GM21528 (cell line): ENCODE measurements at regions not wholly inside any gene's neighbourhood (a gene's known extent, or its start where the extent isn't known, plus 50 kb on each side); places are given as distances from the start of the nearest gene placed in this dataset.

Experiments used
- ATAC-seq: cut with Tn5 transposase; IDR thresholded peaks from one replicate; pipeline ENCODE4 v1.9.1; 2021; ENCODE audit warnings: mild to moderate bottlenecking, moderate library complexity; ENCODE audit not compliant: unreplicated experiment, low FRiP score

DNA sequence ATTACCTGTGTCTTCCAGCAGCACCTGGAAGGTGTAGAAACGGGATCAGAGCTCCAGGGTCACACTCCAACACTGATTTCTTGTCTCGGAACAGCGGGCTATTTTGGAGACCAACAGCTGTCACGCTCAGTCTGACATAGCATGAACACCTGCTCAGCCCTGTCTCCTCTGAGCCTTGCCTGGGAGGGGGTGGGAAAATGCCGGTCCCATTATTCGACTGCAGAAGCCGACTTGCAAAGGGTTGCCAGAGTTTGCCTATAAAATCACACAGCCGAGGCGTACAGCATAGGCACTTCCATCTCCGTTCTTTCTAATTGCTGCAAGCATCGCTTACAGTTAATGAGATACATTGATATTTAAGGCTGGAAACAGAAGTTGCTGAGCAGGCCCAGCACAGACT lies 300.8 kb upstream of the MSX2 start:
- ATAC-seq: no peak

DNA sequence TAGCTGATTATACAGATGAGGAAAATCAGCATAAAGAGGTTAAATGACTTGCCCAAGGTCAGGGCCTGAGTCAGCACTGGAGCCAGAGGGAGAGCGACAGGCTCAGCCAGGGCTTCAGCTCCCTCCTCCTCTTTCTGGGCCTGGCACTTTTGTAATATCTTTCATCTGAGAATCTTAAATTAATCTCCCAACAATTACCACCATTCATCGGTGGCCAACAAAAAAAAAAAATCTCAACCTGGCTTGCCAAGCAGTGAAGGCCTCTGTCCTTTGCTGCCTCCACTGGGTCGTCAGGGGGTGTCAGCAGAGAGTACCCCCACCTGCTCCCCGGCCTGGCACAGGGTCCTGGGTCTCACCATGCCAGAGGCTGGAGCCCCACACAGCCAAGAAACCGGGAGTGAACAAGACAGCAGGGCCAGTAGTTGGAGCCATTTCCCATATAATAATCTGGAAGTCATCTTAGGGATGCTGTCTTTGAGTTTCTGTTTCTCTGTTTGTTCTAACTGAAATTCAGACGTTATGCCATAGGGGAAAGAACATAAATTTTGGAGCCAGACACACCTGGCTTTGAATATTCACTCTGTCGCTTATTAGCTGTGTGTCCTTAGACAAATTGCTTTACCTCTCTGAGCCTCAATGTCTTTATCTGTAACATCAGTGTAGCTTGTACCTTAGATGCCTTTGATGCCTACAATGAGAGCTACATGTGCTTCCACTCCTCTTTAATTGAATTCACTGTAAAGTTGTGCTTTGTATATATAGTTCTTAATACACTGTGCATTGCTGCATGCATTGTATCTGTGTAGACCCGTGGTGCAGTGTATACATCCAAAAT lies 299.9 kb upstream of the MSX2 start:
- no peak for ATAC-seq

DNA sequence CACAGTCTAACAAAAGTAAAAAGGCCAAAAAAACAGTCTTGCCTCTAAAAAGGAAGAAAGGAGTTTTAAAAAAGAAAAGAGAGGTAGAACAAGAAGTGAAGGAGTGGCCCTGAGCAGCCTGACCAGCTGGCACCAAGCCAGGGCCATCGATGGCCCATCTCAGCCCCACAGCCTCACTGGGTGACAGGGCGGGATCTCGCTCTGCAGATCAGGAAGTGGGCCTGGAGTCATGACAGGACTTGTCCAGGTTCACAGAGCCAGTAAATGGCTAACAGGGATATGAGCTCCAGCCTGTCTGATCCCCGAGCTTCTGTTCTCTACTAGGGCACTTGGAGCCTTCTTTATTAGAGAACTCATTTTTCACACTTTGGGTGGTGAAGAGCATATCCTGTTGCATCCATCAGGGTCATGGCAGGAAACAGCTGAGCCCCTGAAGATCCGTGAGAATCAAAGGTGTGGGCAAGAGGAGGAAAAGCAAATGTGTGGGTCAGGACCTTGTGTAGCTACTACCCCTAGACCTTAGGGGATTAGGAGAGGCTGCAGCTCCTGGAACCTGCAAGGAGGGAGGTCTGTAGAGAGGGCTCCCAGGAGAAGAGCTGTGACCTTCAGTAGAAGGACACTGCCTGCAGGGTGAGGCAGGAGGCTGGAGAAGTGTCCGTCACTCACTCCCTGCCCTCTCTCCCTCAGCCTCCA lies 299.0 kb upstream of the MSX2 start:
- no peak for ATAC-seq

DNA sequence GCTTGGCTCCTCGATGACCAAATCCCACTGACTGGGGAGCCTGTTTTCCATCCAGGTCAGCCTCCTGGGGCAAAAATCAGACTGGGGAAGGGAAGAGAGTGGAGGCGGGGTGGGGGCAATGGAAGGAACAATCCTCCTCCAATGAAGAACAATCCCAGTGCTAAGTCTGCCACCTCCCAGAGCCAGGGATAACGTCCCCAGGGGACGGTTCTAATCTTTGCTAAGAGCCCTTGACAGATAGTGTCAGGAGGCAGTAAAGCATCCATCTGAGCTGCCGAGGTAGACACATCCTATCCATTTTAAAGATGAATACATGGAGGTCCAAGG lies 298.5 kb upstream of the MSX2 start:
- no peak for ATAC-seq

DNA sequence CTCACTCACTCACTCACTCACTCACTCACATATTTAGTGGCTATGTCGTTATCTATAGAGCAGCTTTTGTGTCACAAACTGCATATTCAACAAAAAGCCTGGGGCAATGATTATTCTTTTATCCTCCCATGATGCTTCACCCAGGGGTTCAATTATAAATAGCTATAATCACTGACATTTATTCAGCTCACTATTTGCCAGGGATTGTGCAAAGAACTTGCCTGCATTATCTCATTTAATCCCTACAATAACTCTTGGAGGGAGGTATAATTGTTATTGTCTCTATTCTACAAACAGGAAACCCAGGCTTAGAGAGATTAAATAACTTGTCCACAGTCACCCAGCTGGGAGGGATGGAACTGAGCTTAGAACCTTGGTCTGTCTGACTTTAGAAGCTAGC lies 298.0 kb upstream of the MSX2 start:
- ATAC-seq: no peak

DNA sequence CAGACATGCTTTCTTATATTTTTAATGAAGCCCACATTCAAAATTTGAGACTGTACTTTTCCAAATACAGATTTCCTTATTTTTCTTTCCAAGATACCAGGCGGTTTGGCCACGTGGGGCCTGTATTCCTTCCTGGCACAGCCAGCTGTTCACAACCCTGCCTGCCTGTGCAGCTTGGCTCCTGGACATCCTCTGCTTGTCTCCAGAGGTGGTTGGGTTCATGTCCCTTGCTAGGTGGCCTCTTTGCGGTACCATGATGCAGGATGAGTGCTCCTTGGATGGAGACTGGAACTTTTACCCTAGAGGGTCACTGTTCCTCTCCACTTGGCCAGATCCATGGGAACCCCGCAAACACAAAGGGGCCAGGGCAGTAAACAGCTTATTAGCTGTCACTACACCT lies 297.5 kb upstream of the MSX2 start:
- ATAC-seq: no peak

DNA sequence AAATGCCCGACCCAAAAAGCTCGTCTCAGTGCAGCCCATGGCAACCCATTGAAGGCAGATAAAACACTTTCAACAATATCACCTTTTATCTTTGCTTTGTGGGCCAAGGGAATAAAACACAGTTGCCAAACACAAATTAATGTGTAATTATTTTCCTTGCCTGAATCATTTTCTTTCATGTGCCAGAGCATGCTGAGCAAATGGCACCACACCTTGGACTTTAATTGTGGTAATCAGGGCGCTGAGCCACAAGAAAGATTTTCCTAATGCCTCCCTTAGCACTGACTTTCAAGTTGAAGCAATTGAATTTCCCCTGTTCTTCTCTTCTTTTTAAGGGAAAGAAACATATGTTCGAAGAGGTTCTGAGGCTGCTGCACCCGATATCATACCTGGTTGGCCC lies 297.1 kb upstream of the MSX2 start:
- ATAC-seq: no peak

DNA sequence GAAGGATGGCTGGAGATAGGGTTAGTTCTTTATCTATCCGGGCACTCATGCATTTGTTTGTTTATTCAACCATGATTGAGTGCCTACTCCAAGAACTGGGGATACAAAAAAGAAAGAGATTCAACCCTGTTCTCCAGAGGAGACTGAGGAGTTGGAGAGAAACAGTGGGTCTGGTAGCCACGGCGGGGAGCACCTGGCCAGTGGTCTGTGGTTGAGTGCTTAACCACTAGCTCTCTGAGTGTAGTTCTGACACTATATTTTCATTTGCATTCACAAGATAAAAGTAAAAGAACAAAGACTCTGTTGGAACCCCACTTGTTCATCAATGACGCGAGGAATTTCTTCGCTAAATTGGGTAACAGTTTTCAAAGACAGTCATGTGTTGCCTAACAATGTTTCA lies 295.5 kb upstream of the MSX2 start:
- no peak for ATAC-seq

DNA sequence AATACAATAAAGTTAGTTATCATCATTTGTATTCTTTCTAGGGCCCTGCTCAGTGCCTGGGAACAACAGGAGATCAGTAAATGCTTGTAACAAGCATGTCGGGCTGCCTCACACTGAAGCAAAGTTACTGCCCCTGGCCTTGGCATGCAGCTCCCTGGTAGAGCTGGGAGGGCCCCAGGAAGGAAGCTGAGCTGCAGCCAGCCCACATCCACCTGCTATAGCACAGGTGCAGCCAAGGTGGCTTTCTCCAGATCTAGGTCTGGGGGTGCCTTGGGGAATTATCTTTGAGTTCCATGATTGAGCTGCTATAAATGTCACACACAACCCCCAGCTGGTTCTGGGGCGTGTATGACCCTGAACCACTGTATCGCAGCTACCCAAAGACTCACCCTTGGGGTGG lies 293.4 kb upstream of the MSX2 start:
- no peak for ATAC-seq

DNA sequence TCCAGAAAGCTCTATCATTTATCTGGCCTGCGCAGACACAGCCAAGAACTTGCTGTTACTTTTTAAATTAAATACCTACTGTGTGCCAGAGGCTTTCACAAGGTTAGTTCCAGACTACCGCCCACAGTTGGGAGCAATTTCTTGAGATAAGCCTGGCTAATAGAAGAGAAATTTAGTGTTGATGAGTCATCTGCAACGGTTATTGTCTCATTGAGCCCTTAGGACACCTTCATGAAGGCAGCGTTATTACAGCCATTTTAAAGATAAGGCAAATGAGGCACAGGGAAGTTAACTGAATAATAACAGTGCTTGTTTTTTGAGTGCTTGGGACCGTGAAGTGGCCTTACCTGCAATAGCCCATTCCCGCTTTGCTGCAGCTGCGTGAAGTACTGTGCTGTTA lies 292.9 kb upstream of the MSX2 start:
- no peak for ATAC-seq

DNA sequence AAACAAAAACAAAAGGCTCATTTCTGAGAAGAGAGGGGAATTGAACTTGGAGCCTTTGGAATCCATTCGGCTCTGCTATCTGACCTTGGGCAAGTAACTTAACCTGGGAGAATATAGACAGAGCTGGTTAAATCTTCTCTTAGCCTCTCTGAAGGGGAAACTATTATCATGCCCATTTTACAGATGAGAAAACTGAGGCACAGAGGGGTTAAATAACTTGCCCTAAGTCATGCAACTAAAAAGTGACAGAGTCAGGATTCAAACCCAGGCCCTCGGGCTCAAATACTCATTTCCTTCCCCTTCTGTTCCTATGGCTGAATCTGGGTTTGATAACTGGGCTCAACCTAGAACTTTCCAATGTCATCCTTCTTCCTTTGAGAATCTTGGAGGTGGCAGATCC lies 291.3 kb upstream of the MSX2 start:
- no peak for ATAC-seq

DNA sequence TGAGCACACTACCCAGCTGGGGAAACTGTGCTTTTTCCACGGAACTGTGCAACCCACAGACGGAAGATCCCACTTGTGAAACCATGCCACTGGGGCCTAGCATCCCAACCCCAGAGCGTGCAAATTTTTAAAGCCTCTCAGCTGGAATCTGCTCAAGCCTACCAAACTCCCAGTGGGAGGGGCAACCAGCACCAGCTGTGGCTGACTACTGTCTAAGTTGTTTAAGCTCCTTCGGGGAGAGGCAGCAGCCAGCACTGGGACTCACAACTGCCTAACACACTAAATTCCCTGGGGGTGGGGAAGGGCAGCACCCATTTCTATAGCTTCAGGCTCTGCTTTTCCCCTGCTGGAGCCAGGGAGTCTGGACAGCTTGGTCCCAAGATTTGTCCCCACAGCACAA lies 287.6 kb upstream of the MSX2 start:
- no peak for ATAC-seq

DNA sequence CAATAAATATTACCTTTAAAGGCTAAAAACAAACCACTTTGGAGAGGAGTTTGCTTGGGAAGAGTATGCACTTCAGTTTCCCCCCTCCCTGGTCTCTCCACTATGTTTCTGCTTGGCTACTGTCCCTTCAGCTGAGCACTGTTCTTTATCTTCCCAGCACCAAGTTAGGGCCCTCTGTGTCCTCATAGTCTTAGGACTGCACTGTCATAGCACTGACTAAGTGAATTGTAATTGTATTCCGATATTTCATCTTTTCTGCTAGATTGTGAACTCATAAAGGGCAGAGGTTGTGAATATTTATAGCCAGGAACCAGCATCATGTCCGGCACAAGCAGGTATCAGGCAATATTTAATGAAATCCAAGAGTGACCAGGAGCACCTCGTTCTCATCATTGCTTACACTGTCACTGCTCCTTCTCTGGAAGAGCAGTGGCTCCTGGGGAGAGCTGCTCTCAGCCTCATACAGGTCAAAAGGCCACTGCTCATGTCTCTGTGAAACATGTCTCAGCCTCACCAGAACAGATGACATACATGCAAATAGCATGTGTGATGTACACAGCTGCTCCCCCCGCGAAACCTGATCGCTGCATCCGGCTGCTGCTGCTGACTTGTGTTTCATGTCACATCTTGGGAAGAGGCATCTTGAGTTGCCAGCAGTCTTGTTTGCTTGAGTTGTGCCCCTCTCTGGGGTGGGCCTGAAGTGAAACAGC lies 279.7 kb upstream of the MSX2 start:
- no peak for ATAC-seq

DNA sequence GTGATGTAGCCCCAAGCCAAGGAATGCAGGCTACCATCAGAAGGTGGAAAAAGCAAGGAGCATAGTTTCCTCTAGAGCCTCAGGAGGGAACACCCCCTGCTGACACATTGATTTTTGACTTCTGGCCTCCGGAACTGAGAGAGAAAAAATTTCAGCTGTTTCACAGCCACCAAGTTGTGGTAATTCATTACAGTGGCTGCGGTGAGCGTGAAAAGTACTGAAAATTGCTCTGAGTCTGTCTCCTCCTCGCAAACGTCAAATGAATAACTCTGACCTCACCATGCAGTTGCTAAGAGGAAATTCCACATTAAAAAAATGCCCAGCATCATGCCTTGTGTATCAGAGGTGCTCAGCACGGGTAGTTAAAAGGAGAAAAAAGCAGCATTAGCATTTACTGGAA lies 277.9 kb upstream of the MSX2 start:
- ATAC-seq: no peak

DNA sequence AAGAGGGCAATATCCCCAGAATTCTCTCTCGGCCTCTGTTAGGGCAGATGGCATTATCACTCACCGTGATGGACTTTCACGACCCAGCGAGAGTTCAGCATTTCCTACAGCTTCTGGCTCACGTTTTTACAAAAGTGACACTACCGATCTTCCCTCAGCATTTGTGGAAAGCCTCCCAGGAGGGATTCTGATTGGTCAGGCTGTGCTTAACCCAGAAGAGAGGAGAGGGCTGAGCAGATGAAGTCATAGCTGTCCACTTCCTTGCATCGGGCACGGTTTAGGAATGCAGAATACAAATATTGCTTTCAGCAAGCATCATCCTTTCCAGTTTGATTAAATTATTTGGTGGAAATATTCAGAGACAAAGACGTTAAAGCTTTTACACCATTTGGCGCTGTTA lies 277.4 kb upstream of the MSX2 start:
- no peak for ATAC-seq

DNA sequence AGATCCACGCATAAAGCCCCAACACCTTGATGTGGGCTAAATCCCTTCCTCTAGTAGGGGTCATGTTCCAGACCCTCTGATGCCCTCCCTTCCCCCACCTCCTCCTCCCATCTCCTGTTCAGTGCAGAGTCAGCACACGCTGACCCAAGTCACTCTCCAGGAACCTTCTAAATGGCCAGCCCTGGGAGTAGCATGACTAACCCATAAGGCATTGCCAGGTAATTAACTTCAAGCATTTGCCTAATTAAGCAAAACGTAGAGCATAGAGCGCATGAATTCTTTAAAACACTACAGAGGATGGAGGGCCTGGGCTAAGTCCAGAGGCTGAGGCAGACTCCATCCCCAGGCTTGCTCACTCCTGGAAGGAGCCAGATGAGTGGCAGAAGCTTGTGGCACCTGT lies 276.3 kb upstream of the MSX2 start:
- ATAC-seq: no peak

DNA sequence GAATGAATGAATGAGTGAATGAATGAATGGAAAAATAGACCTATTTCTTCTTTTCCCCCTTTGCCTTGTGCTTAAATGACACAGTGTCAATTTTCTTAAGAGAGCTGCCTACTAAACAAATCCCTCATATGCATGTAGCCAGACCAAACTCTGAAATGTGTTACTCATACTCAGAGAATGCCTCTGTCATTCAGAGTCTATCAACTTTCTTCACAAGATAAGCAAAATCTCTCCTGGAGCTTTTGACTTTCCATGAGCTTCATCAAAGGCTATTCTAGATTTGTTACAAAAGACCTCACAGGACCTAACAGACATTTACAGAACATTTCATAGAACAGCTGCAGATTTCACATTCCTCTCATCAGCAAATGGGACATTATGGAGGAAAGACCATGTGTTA lies 275.7 kb upstream of the MSX2 start:
- ATAC-seq: no peak

DNA sequence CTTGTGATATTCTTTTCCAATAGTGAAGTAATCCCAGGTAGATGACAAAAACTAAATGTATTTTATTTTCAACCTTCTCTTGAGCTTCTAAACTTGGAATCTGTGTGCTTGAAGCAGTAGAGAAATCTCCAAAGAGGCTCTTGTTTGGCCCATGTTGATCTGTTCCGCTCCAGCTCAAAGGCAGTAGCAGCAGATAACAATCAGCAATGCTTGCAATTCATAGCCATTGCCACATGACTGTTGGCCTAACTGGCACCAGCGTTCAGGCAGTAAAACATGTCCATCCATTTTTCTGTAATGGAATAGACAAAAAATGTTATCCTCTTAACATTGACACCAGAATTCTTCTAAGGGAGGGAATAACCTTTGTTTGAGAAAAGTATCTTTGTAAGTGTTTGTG lies 270.7 kb upstream of the MSX2 start:
- no peak for ATAC-seq

DNA sequence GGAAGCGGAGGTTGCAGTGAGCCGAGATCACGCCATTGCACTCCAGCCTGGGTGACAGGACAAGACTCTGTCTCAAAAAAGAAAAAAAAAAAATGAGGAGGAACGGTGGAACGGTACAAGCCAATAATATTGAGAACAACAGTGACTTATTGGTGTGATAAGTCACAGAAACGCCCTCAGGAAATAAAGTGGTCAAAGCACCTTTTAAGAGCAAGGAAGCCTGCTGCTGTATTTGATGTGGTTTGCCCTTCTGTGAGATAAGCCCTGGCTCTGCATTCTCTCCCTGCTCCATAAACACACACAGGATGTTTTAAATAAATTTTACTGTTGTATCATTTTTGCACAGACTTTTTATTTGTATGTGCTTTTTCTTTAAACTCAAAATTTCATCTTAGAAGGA lies 269.9 kb upstream of the MSX2 start:
- no peak for ATAC-seq

DNA sequence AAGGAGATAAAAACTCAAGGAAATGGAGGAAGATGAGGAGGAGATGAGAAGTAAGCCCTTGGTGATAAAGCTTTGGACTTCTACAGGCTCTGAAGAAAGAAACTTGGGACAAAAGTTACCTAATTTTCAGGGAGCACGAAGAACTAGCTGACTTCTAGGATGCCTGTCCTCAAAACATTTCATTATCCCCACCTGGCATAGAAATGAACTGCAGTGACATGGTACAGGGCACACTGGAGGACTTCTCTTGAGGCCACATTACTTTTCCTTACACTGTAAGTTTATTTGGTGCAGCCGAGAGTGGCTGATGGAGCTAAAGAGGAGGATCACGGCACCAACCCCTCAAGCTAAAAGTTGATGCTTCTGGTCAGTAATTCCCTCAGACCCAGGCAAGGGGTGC lies 269.5 kb upstream of the MSX2 start:
- ATAC-seq: no peak

DNA sequence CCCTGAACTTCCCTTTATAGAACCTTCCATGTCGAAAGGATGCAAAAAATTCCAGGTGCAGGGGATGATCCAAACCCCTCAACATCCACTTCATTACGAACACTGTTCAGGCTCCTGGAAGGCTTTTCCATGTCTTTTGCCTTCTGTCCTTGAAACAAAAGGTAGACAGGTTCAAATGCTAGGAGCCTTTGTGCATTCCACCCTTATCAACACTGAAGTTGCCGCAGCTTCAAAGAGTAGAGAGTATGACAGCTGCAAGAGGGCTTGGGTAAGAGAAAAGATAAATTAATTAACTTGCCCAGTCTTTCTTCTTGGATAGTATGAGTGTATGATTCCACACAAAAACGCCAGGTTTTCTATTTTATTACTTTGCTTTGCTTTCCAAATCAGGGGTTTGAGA lies 269.1 kb upstream of the MSX2 start:
- no peak for ATAC-seq

DNA sequence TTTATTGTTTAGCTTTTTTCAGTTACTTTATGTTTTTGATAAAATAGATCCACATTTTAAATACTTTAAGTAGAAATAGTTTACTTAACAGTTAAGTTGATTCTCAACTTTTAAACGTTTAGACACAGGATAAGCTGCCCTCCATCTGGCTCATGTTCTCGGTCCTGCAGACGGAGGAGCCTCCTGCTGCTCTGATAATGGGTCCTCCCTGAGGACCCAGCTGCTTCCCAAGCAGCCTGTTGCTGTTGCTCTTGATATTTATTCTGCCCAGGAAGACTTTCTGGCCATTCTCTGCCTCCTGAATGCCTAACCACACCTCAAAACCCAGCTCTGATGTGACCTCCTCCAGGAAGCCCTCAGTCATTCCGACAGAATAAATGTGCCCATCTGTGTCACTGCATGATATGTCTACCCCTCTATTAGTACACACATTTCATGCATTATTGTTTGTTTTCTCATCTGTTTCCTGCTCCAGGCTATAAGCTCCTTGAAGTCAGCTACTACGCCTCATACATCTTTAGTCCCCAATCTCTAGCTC lies 267.2 kb upstream of the MSX2 start:
- ATAC-seq: no peak
